SK-N-MC (cell line): ENCODE measurements at regions not wholly inside any gene's neighbourhood (a gene's known extent, or its start where the extent isn't known, plus 50 kb on each side); places are given as distances from the start of the nearest gene placed in this dataset.

Experiments used
- EZH2 ChIP-seq: fragments of 200-600 bp; sonication (generic); IDR thresholded peaks from one replicate; pipeline ENCODE4 v1.6.1; 2017; ENCODE audit warnings: antibody characterized with exemption
- FOXP2 ChIP-seq: optimal IDR thresholded peaks from 2 replicates; pipeline ENCODE3; 2011; ENCODE audit warnings: mild to moderate bottlenecking, moderate library complexity; ENCODE audit not compliant: insufficient read depth; ENCODE audit errors: extremely low read length, control extremely low read depth
- POLR2AphosphoS5 ChIP-seq: IDR thresholded peaks from 2 replicates; pipeline ENCODE4 v1.6.1; 2012; ENCODE audit warnings: mild to moderate bottlenecking, low read depth, low read length, borderline replicate concordance

DNA sequence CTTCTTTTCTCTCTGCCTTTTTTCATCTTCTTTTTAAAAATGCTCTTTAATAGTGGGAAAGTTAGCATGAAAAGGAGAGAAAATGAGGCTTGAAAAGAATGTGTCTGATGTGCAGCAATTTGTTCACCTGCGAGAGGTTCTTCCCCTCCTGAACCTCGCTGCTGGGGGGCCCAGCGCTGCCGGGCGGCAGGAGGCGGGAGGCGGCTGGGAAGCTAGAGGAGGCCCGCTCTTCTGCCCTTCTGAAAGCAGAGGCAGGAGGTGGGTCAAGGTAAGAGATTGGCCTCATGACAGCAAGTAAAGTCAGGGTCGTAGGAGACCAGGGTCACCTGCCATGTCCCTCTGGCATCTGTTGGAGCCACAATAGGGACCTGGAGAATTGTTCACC is 78.6 kb upstream of the TNRC6C start:
- no peak for TF ChIP-seq EZH2
- no peak for TF ChIP-seq FOXP2
- no peak for TF ChIP-seq POLR2AphosphoS5
